HuH-7 (cell line): ENCODE measurements at regions not wholly inside any gene's neighbourhood (a gene's known extent, or its start where the extent isn't known, plus 50 kb on each side); places are given as distances from the start of the nearest gene placed in this dataset.
"Not testable (repeated sequence)": the region's sequence is repeated elsewhere in the genome, so short reads cannot be mapped to it uniquely, and the experiment has no call there.

Experiments
- DNase-seq: peaks from one replicate; pipeline ENCODE4 v3.0.0; 2011; ENCODE audit warnings: low spot score

GRCh38 chr7:32223071-32223650 is 153.0 kb upstream of the PDE1C start:
- DNase-seq, result no peak

- no peak for DNase-seq
Observed at GRCh38 chr7:32222251-32222900, 152.2 kb upstream of the PDE1C start.

GRCh38 chr7:32221736-32222135 is 151.5 kb upstream of the PDE1C start:
- DNase-seq, result no peak

- DNase-seq, result no peak
Observed at GRCh38 chr7:32221056-32221455, 150.8 kb upstream of the PDE1C start.

GRCh38 chr7:32219831-32220230 is 149.6 kb upstream of the PDE1C start:
- DNase-seq, result not testable (repeated sequence)

- DNase-seq, result no peak
Observed at GRCh38 chr7:32219416-32219815, 149.2 kb upstream of the PDE1C start.

- DNase-seq, result no peak
Observed at GRCh38 chr7:32218741-32219288, 148.6 kb upstream of the PDE1C start.

GRCh38 chr7:32218154-32218467 is 147.9 kb upstream of the PDE1C start:
- DNase-seq, result no peak

GRCh38 chr7:32217341-32218153 is 147.3 kb upstream of the PDE1C start:
- DNase-seq, result no peak

DNA sequence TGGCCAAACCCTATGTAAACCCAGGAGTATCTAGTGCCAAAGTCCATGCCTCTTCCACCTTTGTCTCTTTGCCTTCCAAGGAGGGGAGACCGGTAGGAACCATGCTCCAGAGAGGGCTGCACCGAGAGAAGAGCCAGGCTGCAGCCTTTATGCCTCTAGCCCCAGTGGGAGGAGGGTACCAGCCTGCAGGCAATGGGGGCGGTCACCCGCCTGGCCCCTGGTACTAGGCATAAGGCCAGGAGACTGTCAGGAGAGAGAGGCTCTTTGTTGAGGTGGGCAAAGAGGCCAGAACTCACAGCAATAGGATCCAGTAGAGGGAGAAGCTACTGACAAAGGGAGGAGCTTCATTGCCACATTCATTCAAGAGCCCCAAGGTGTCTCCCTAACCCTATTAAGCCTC is 146.6 kb upstream of the PDE1C start:
- no peak for DNase-seq

DNA sequence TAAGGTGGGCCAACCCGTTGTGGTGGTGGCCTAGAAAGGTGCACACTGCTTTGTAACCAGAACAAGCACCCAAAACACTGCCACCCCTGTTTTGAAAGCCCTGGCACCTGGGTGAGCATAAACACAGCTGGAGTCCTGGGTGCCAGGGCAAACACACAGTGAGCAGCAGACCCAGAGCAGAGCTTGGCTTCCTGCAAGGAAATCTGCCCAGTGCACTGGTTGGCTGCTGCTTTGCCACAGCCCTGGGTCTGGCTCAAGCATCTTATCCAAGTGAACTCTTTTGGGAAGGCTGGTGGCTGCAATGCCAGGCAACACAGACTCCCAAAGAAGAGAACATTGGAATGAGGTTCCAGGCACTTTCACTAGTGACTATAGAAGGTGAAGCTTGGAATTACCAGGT is 145.5 kb upstream of the PDE1C start:
- DNase-seq, result no peak

- no peak for DNase-seq
Observed at GRCh38 chr7:32214913-32215312, 144.7 kb upstream of the PDE1C start.

- DNase-seq, result no peak
Observed at GRCh38 chr7:32212321-32212720, 142.1 kb upstream of the PDE1C start.

DNA sequence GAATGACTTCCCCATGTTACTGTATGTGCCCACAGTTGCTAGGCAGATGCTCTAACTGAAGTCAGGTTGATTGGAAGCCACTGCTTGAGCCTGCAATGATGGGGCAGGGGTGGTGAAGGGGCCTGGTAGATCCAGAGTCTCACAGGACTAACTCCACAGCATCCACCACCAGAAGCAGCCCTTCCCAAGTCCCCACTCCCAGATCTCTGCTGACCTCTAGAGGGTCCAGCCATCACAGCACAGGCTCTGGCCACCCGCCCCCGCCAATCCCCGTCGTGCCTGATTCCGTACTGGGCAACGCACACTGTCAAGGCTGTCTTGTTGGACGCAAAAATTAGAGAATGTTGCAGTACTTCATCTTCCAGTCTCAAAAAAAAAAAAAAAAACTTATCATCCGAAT is 136.8 kb upstream of the PDE1C start:
- DNase-seq, result peak; percentile 62

GRCh38 chr7:32206488-32206887 is 136.3 kb upstream of the PDE1C start:
- no peak for DNase-seq

DNA sequence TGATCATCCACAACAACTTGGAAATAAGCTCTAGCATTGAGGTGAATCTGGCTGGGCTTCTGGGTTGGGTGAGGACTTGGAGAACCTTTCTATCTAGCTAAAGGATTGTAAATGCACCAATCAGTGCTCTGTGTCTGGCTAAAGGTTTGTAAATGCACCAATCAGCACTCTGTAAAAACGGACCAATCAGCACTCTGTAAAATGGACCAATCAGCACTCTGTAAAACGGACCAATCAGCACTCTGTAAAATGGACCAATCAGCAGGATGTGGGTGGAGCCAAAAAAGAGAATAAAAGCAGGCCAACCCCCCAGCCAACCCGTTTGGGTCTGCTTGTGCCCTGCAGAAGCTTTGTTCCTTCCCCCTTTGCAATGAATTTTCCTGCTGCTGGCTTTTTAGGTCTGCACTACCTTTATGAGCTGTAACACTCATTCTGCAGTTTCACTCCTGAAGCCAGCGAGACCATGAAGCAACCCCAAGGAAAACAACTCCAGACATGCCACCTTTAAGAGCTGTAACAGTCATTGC is 135.2 kb upstream of the PDE1C start:
- DNase-seq, result not testable (repeated sequence)

DNA sequence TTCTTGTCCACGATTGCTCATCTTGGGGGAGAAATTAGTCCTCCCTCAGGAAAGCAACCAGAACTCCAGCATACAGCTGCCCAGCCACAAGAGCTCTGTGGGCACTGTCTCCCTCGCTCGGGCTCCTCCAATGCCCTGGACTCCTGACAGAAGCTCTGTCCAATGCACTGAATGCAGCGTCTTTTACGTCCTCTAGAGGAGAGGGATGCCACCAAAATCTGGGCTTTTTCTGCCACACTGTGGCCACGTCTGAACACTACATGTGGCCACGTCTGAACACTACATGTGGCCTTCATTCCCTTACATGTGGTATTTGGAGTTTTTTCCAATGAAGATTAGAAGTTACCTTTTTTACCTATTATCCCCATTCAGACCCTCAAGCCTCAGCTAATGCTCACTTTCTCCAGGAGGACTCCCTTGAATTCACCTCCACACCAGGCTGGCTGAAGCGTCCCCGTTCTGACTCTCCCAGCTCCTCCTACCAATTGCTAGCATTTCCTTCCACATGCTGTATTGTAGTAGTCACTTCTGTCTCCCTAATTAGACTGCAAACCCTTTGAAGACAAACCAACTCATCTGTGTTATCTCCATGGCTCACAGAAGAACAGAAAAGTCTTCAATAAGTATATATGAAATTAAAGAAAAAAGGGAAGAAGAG is 134.3 kb upstream of the PDE1C start:
- DNase-seq, result peak; percentile 44

- no peak for DNase-seq
Observed at GRCh38 chr7:32200646-32201045, 130.4 kb upstream of the PDE1C start.

- no peak for DNase-seq
Observed at GRCh38 chr7:32194537-32194936, 124.3 kb upstream of the PDE1C start.

DNA sequence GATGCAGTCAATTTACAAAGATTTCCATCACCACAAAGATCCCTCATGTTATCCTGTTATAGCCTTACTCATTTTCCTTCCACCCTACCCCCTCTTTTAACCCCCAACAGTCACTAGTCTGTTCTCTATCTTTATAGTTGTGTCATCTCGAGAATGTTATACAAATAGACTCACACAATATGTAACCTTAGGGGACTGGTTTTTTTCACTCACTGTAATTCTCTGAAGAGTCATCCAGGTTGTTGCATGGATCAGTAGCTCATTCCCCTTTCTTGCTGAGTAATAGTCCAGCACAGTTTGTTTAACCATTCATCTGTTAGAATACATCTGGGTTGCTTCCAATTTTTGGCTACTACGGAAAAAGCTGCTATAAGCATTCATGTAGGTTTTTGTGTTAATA is 121.1 kb upstream of the PDE1C start:
- DNase-seq, result no peak

DNA sequence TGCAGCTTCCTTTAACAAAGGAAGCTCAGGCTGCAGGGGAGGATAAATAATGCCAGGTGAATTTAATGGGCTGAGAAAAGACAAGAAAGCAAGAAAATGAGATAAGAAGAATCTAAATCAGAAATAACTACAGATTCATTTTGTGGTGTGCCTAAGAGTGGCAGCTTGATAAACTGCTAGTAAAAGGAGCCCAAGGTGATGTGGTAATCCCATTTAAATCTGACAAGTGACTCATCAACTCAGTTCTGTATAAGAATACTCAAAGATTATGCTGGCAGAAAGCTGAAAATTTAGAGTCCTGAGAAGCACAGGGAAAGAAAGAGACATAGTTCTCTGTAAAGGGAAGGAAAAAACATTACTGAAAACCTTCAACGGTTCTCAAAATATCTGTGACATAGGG is 109.4 kb upstream of the PDE1C start:
- DNase-seq, result no peak

GRCh38 chr7:32178677-32179366 is 108.6 kb upstream of the PDE1C start:
- no peak for DNase-seq
